Loucy (cell line): ENCODE measurements at regions not wholly inside any gene's neighbourhood (a gene's known extent, or its start where the extent isn't known, plus 50 kb on each side); places are given as distances from the start of the nearest gene placed in this dataset.

Experiments used
- H2AFZ ChIP-seq: fragments of 200-600 bp; sonication (generic); 2 replicates; pipeline ENCODE4 v1.6.0; 2016; ENCODE audit warnings: antibody characterized with exemption, mild to moderate bottlenecking, low read length, moderate library complexity
- H3F3A ChIP-seq: fragments of 200-600 bp; 2 replicates; pipeline ENCODE4 v1.6.0; 2016; ENCODE audit warnings: antibody characterized with exemption, low read depth, mild to moderate bottlenecking
- H3K27me3 ChIP-seq: fragments of 200-600 bp; sonication (generic); 2 replicates; pipeline ENCODE4 v1.6.1; 2014; ENCODE audit warnings: low read length, mild to moderate bottlenecking; ENCODE audit not compliant: insufficient read depth, poor library complexity, severe bottlenecking
- H3K36me3 ChIP-seq: fragments of 200-600 bp; sonication (generic); 2 replicates; pipeline ENCODE4 v1.6.1; 2016; ENCODE audit warnings: low read length; ENCODE audit not compliant: insufficient read depth
- H3K4me1 ChIP-seq: fragments of 200-600 bp; sonication (generic); 2 replicates; pipeline ENCODE4 v1.5.1; 2014; ENCODE audit warnings: low read length, mild to moderate bottlenecking; ENCODE audit not compliant: insufficient read depth, poor library complexity, severe bottlenecking
- H3K4me2 ChIP-seq: fragments of 200-600 bp; sonication (generic); 2 replicates; pipeline ENCODE4 v1.6.0; 2014; ENCODE audit warnings: antibody characterized with exemption, low read length, low read depth, mild to moderate bottlenecking; ENCODE audit not compliant: poor library complexity, severe bottlenecking
- H3K4me3 ChIP-seq: fragments of 200-600 bp; sonication (generic); 2 replicates; pipeline ENCODE4 v1.5.1; 2014; ENCODE audit warnings: low read length, mild to moderate bottlenecking, mixed read lengths; ENCODE audit not compliant: poor library complexity, severe bottlenecking
- H3K79me2 ChIP-seq: fragments of 200-600 bp; sonication (generic); 2 replicates; pipeline ENCODE4 v1.6.1; 2014; ENCODE audit warnings: low read length; ENCODE audit not compliant: insufficient read depth
- H3K9ac ChIP-seq: fragments of 200-600 bp; sonication (generic); 2 replicates; pipeline ENCODE4 v1.6.0; 2014; ENCODE audit warnings: mild to moderate bottlenecking, low read depth, low read length, moderate library complexity; ENCODE audit not compliant: poor library complexity, severe bottlenecking
- H3K9me2 ChIP-seq: fragments of 200-600 bp; sonication (generic); replicated peaks from 2 replicates; pipeline ENCODE4 v1.6.1; 2016; ENCODE audit warnings: low read depth, low read length, mixed read lengths
- H3K9me3 ChIP-seq: fragments of 200-600 bp; sonication (generic); 2 replicates; pipeline ENCODE4 v1.6.1; 2014; ENCODE audit warnings: mild to moderate bottlenecking, antibody characterized with exemption, low read length, low read depth; ENCODE audit not compliant: insufficient read depth
- H4K20me1 ChIP-seq: fragments of 200-600 bp; sonication (generic); 2 replicates; pipeline ENCODE4 v1.6.0; 2014; ENCODE audit warnings: antibody characterized with exemption, low read length, mild to moderate bottlenecking; ENCODE audit not compliant: insufficient read depth, poor library complexity, severe bottlenecking
- EZH2phosphoT487 ChIP-seq: fragments of 200-600 bp; IDR thresholded peaks from 2 replicates; pipeline ENCODE4 v1.6.1; 2018; ENCODE audit warnings: antibody characterized with exemption, mild to moderate bottlenecking, moderate library complexity, borderline replicate concordance
- TF ChIP-seq, protein P1 (sequence below): fragments of 200-600 bp; sonication (generic); conservative IDR thresholded peaks from 2 replicates; pipeline ENCODE4 v1.5.1; 2014; ENCODE audit warnings: mild to moderate bottlenecking, antibody characterized with exemption, low read length

DNA sequence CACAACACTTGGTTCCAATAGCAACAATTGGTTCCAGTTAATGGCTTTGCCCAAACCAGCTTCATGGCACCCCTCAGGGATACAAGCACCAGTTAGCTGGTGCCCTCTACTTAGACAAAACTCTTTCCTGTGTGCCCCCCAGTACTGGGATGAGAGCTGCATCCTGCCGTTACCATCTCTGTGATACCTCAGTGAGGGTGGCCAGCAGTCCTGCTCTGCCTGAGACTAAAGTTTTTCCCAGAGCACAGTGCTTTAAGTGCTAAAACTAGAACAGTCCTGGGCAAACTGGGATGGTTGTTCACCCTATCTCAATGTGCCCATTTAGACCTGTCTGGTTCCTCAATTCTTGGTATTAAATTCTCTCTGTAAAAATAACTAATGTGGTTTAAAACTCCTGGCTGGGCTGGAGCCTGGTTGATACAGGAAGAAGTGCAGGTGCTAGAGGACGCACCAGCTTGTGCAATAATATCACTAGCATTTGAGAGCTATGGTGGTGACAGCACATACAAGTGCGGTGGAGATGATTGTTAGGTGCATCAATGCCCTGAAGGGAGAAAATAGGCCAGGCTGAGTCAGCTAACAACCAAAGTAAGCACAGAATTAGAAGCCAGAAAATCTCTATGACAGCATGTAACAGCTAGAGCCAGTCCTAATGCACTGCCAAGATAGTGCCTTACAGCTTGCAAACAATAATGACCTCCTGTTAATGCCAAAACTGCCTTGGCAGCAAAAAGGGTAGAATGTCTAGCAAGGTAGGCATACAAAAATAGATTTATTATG is 179.8 kb upstream of the GALNT2 start:
- H3K9me2 ChIP-seq: no peaks in the 10 kb centered on the region
- H3K4me1 ChIP-seq: peaks cover 11% of the 10 kb centered on the region
- no peak overlapping the region for H3K9ac ChIP-seq
- H2AFZ ChIP-seq: no peak overlapping the region
- H3K4me2 ChIP-seq: no peak overlapping the region
- no peaks in the 10 kb centered on the region for H3K79me2 ChIP-seq
- no peak overlapping the region for H3K4me3 ChIP-seq
- TF ChIP-seq, protein P1, sequence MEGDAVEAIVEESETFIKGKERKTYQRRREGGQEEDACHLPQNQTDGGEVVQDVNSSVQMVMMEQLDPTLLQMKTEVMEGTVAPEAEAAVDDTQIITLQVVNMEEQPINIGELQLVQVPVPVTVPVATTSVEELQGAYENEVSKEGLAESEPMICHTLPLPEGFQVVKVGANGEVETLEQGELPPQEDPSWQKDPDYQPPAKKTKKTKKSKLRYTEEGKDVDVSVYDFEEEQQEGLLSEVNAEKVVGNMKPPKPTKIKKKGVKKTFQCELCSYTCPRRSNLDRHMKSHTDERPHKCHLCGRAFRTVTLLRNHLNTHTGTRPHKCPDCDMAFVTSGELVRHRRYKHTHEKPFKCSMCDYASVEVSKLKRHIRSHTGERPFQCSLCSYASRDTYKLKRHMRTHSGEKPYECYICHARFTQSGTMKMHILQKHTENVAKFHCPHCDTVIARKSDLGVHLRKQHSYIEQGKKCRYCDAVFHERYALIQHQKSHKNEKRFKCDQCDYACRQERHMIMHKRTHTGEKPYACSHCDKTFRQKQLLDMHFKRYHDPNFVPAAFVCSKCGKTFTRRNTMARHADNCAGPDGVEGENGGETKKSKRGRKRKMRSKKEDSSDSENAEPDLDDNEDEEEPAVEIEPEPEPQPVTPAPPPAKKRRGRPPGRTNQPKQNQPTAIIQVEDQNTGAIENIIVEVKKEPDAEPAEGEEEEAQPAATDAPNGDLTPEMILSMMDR: no peak
- TF ChIP-seq EZH2phosphoT487: no peak
- H3K9me3 ChIP-seq: no peaks in the 10 kb centered on the region
- no peaks in the 10 kb centered on the region for H3K36me3 ChIP-seq
- H3K27me3 ChIP-seq: no peaks in the 10 kb centered on the region
- H3F3A ChIP-seq: no peaks in the 10 kb centered on the region
- no peaks in the 10 kb centered on the region for H4K20me1 ChIP-seq

DNA sequence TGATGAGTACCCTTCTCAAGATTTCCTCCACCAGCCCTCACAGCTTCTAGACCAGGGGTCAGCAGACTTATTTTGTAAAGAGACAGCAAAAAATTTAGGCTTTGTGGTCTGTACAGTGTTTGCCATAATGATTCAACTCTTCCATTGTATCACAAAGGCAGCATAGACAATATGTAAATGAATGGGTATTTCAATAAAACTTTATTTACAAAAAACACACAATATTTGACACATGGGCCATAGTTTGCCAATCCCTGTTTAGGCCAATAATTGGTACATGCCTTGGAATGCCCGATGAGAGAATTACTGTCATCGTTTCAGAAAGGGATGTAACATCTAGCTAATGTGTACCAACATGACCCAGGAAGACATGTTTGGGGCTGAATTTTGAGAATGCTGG is 178.9 kb upstream of the GALNT2 start:
- TF ChIP-seq, protein P1: no peak
- TF ChIP-seq EZH2phosphoT487: no peak
- H3K27me3 ChIP-seq: no peaks in the 10 kb centered on the region
- H3K9ac ChIP-seq: no peak overlapping the region
- no peaks in the 10 kb centered on the region for H3K36me3 ChIP-seq
- no peaks in the 10 kb centered on the region for H3K9me3 ChIP-seq
- H3K4me3 ChIP-seq: no peak overlapping the region
- H3K79me2 ChIP-seq: no peaks in the 10 kb centered on the region
- no peak overlapping the region for H2AFZ ChIP-seq
- H3K9me2 ChIP-seq: no peaks in the 10 kb centered on the region
- peaks cover 16% of the 10 kb centered on the region for H3K4me1 ChIP-seq
- H3F3A ChIP-seq: no peaks in the 10 kb centered on the region
- no peak overlapping the region for H3K4me2 ChIP-seq
- no peaks in the 10 kb centered on the region for H4K20me1 ChIP-seq

DNA sequence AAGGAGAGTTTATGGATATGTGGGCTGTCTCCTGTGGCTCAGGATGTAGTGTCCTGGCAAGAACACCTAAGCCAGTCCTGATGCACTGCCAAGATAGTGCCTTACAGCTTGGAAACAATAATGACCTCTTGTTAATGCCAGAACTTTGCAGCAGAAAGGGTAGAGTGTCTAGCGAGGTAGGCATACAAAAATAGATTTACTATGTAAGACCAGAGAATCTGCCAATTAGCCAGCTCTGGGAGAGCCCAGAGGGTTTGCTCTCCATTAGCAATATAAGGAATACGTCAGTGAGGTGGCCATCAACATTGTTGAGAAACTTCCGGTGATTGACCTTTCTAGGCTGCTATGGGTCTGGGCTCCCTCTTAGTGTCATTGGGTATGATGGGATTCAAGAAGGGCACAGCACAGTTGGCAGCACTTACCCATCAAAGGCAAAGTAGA is 178.5 kb upstream of the GALNT2 start:
- no peaks in the 10 kb centered on the region for H3K27me3 ChIP-seq
- H3K79me2 ChIP-seq: no peaks in the 10 kb centered on the region
- H3K9me3 ChIP-seq: no peaks in the 10 kb centered on the region
- TF ChIP-seq EZH2phosphoT487: no peak
- TF ChIP-seq, protein P1: no peak
- H2AFZ ChIP-seq: no peak overlapping the region
- H4K20me1 ChIP-seq: no peaks in the 10 kb centered on the region
- no peak overlapping the region for H3K4me3 ChIP-seq
- H3K9ac ChIP-seq: no peak overlapping the region
- no peaks in the 10 kb centered on the region for H3K9me2 ChIP-seq
- no peak overlapping the region for H3K4me2 ChIP-seq
- no peaks in the 10 kb centered on the region for H3K36me3 ChIP-seq
- H3K4me1 ChIP-seq: peaks cover 20% of the 10 kb centered on the region
- no peaks in the 10 kb centered on the region for H3F3A ChIP-seq
